ENCODE measurements at regions not wholly inside any gene's neighbourhood (a gene's known extent, or its start where the extent isn't known, plus 50 kb on each side); places are given as distances from the start of the nearest gene placed in this dataset.

DNA sequence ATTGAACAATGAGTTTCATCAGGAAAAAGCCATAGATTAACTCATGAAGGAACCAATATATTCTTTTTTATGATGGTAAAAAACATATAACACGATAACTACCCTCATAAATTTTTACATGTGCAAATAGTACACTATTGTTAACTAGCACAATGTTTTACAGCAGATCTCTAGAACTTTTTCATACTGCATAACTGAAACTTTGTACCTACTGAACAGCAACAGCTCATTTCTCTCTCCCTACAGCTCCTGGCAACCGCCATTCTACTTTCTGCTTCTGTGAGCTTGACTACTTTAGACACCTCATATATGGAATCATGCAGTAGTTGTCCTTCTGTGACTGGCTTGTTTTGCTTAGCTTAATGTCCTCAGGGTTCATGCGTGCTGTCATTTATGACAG lies 235.4 kb downstream of the NFKBIZ start:
- no peak overlapping the region for H2AFZ ChIP-seq (ENCODE audit: low read length)
- no peak for DNase-seq (ENCODE audit: low spot score)
- no peaks in the 10 kb centered on the region for H3K36me3 ChIP-seq (replicated peaks in 1 of 2; ENCODE audit: control insufficient read depth in 1 of 2, insufficient read depth in 2 of 2, low read length in 2 of 2)
- H3K4me3 ChIP-seq (replicated peaks in 1 of 3; ENCODE audit: insufficient read depth in 1 of 3, low read depth in 2 of 3, low read length in 3 of 3) = no peak overlapping the region
- no peaks in the 10 kb centered on the region for H3K9me3 ChIP-seq (ENCODE audit: low read length)
- FAIRE-seq = no peak
- H3K4me1 ChIP-seq (ENCODE audit: insufficient read depth, low read length) = no peaks in the 10 kb centered on the region
- no peak overlapping the region for H3K27ac ChIP-seq (ENCODE audit: extremely low read length, insufficient read depth, low read length)
- TF ChIP-seq PCBP2 (optimal IDR thresholded peaks at IDR 0.05; ENCODE audit: low read depth, low read length, poor library complexity, severe bottlenecking) = no peak
- TF ChIP-seq GFI1 (CRISPR knock-in tag; IDR thresholded peaks at IDR 0.05; ENCODE audit: borderline replicate concordance) = no peak
- TF ChIP-seq, protein P1, sequence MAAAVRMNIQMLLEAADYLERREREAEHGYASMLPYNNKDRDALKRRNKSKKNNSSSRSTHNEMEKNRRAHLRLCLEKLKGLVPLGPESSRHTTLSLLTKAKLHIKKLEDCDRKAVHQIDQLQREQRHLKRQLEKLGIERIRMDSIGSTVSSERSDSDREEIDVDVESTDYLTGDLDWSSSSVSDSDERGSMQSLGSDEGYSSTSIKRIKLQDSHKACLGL (CRISPR knock-in tag; IDR thresholded peaks at IDR 0.05) = no peak
- TF ChIP-seq CHD2 (IDR thresholded peaks at IDR 0.05; ENCODE audit: low read depth, low read length) = no peak
- no peak for TF ChIP-seq ZNF558 (CRISPR knock-in tag; IDR thresholded peaks at IDR 0.05; ENCODE audit: borderline replicate concordance)
- no peak for TF ChIP-seq ZNF891 (CRISPR knock-in tag; IDR thresholded peaks at IDR 0.05)
- TF ChIP-seq, protein P2, sequence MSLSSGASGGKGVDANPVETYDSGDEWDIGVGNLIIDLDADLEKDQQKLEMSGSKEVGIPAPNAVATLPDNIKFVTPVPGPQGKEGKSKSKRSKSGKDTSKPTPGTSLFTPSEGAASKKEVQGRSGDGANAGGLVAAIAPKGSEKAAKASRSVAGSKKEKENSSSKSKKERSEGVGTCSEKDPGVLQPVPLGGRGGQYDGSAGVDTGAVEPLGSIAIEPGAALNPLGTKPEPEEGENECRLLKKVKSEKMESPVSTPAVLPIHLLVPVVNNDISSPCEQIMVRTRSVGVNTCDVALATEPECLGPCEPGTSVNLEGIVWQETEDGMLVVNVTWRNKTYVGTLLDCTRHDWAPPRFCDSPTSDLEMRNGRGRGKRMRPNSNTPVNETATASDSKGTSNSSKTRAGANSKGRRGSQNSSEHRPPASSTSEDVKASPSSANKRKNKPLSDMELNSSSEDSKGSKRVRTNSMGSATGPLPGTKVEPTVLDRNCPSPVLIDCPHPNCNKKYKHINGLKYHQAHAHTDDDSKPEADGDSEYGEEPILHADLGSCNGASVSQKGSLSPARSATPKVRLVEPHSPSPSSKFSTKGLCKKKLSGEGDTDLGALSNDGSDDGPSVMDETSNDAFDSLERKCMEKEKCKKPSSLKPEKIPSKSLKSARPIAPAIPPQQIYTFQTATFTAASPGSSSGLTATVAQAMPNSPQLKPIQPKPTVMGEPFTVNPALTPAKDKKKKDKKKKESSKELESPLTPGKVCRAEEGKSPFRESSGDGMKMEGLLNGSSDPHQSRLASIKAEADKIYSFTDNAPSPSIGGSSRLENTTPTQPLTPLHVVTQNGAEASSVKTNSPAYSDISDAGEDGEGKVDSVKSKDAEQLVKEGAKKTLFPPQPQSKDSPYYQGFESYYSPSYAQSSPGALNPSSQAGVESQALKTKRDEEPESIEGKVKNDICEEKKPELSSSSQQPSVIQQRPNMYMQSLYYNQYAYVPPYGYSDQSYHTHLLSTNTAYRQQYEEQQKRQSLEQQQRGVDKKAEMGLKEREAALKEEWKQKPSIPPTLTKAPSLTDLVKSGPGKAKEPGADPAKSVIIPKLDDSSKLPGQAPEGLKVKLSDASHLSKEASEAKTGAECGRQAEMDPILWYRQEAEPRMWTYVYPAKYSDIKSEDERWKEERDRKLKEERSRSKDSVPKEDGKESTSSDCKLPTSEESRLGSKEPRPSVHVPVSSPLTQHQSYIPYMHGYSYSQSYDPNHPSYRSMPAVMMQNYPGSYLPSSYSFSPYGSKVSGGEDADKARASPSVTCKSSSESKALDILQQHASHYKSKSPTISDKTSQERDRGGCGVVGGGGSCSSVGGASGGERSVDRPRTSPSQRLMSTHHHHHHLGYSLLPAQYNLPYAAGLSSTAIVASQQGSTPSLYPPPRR (CRISPR knock-in tag; IDR thresholded peaks at IDR 0.05; ENCODE audit: borderline replicate concordance) = no peak
- TF ChIP-seq, protein P3, sequence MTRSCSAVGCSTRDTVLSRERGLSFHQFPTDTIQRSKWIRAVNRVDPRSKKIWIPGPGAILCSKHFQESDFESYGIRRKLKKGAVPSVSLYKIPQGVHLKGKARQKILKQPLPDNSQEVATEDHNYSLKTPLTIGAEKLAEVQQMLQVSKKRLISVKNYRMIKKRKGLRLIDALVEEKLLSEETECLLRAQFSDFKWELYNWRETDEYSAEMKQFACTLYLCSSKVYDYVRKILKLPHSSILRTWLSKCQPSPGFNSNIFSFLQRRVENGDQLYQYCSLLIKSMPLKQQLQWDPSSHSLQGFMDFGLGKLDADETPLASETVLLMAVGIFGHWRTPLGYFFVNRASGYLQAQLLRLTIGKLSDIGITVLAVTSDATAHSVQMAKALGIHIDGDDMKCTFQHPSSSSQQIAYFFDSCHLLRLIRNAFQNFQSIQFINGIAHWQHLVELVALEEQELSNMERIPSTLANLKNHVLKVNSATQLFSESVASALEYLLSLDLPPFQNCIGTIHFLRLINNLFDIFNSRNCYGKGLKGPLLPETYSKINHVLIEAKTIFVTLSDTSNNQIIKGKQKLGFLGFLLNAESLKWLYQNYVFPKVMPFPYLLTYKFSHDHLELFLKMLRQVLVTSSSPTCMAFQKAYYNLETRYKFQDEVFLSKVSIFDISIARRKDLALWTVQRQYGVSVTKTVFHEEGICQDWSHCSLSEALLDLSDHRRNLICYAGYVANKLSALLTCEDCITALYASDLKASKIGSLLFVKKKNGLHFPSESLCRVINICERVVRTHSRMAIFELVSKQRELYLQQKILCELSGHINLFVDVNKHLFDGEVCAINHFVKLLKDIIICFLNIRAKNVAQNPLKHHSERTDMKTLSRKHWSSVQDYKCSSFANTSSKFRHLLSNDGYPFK (CRISPR knock-in tag; IDR thresholded peaks at IDR 0.05; ENCODE audit: borderline replicate concordance) = no peak
- no peak for TF ChIP-seq AKAP8 (CRISPR knock-in tag; IDR thresholded peaks at IDR 0.05)
- no peak for TF ChIP-seq MIER2 (CRISPR knock-in tag; IDR thresholded peaks at IDR 0.05)
- TF ChIP-seq ZFP41 (CRISPR knock-in tag; IDR thresholded peaks at IDR 0.05; ENCODE audit: borderline replicate concordance) = no peak
- no peak for TF ChIP-seq ZNF382 (CRISPR knock-in tag; IDR thresholded peaks at IDR 0.05; ENCODE audit: borderline replicate concordance)
- TF ChIP-seq ZNF614 (CRISPR knock-in tag; IDR thresholded peaks at IDR 0.05; ENCODE audit: borderline replicate concordance) = no peak
- no peaks in the 10 kb centered on the region for H3K27me3 ChIP-seq (ENCODE audit: control insufficient read depth in 1 of 2, insufficient read depth in 2 of 2, low read length in 2 of 2)
- ChIA-PET POLR2A (no interaction called here), CTCF (ENCODE audit: low intra/inter-chr PET ratio, low total read pairs) (no interaction called here)
- H3K79me2 ChIP-seq (ENCODE audit: insufficient read depth, low read length) = no peaks in the 10 kb centered on the region
- intact Hi-C loops (cut with micrococcal nuclease; ENCODE audit: unreplicated experiment) = no loop called here
- H3K4me2 ChIP-seq (ENCODE audit: low read depth, low read length) = no peak overlapping the region
- no peak for ATAC-seq
- H3K9ac ChIP-seq (ENCODE audit: insufficient read depth, low read depth, low read length) = no peak overlapping the region
- in situ Hi-C loops (cut with HindIII; ENCODE audit: extremely low pct_ligation_motif_present, low pct_unique_long_range_greater_than_20kb) = no loop called here
- 30% methylated on average over 3 of the region's 3 CpGs for WGBS (ENCODE audit: low lambda C conversion rate)
- no TSS peak for BruUV-seq (replicated peaks)
- H4K20me1 ChIP-seq (ENCODE audit: insufficient read depth, low read length) = no peaks in the 10 kb centered on the region
